HG02938 (cell line): ENCODE measurements at regions not wholly inside any gene's neighbourhood (a gene's known extent, or its start where the extent isn't known, plus 50 kb on each side); places are given as distances from the start of the nearest gene placed in this dataset.

ENCODE experiments used
- ATAC-seq: cut with Tn5 transposase; IDR thresholded peaks from one replicate; pipeline ENCODE4 v1.9.1; 2021; ENCODE audit warnings: mild to moderate bottlenecking, moderate library complexity; ENCODE audit not compliant: unreplicated experiment

GRCh38 chr9:28678097-28678496 is 1104.8 kb upstream of the C9orf72 start:
- ATAC-seq: no peak

- ATAC-seq: no peak
These were observed 1114.9 kb upstream of the C9orf72 start for GRCh38 chr9:28688172-28688571.

GRCh38 chr9:28692012-28692411 is 1118.7 kb upstream of the C9orf72 start:
- ATAC-seq: no peak

GRCh38 chr9:28696960-28697359 is 1123.7 kb upstream of the C9orf72 start:
- no peak for ATAC-seq

GRCh38 chr9:28699632-28700031 is 1126.4 kb upstream of the C9orf72 start:
- no peak for ATAC-seq

GRCh38 chr9:28707616-28708015 is 1134.3 kb upstream of the C9orf72 start:
- ATAC-seq: no peak

GRCh38 chr9:28714188-28714587 is 1140.9 kb upstream of the C9orf72 start:
- ATAC-seq: no peak

- ATAC-seq: no peak
These were observed 1144.9 kb upstream of the C9orf72 start for GRCh38 chr9:28718226-28718625.

- ATAC-seq: no peak
These were observed 1147.5 kb upstream of the C9orf72 start for GRCh38 chr9:28720746-28721145.

GRCh38 chr9:28730111-28730510 is 1156.8 kb upstream of the C9orf72 start:
- ATAC-seq: no peak

GRCh38 chr9:28735738-28736342 is 1162.6 kb upstream of the C9orf72 start:
- no peak for ATAC-seq

GRCh38 chr9:28741459-28741858 is 1168.2 kb upstream of the C9orf72 start:
- ATAC-seq: no peak

- ATAC-seq: no peak
These were observed 1174.2 kb upstream of the C9orf72 start for GRCh38 chr9:28747351-28747985.

GRCh38 chr9:28750136-28750535 is 1176.9 kb upstream of the C9orf72 start:
- no peak for ATAC-seq

- no peak for ATAC-seq
These were observed 1185.1 kb upstream of the C9orf72 start for GRCh38 chr9:28758341-28758740.

- no peak for ATAC-seq
These were observed 1185.7 kb upstream of the C9orf72 start for GRCh38 chr9:28758971-28759370.

- ATAC-seq: no peak
These were observed 1188.9 kb upstream of the C9orf72 start for GRCh38 chr9:28762167-28762566.

- ATAC-seq: no peak
These were observed 1191.3 kb upstream of the C9orf72 start for GRCh38 chr9:28764532-28764931.

GRCh38 chr9:28770226-28770625 is 1196.9 kb upstream of the C9orf72 start:
- no peak for ATAC-seq

- ATAC-seq: no peak
These were observed 1197.5 kb upstream of the C9orf72 start for GRCh38 chr9:28770827-28771226.

- no peak for ATAC-seq
These were observed 1201.4 kb upstream of the C9orf72 start for GRCh38 chr9:28774433-28775235.

GRCh38 chr9:28779243-28779642 is 1206.0 kb upstream of the C9orf72 start:
- ATAC-seq: no peak
